ENCODE measurements at regions not wholly inside any gene's neighbourhood (a gene's known extent, or its start where the extent isn't known, plus 50 kb on each side); places are given as distances from the start of the nearest gene placed in this dataset.

DNA sequence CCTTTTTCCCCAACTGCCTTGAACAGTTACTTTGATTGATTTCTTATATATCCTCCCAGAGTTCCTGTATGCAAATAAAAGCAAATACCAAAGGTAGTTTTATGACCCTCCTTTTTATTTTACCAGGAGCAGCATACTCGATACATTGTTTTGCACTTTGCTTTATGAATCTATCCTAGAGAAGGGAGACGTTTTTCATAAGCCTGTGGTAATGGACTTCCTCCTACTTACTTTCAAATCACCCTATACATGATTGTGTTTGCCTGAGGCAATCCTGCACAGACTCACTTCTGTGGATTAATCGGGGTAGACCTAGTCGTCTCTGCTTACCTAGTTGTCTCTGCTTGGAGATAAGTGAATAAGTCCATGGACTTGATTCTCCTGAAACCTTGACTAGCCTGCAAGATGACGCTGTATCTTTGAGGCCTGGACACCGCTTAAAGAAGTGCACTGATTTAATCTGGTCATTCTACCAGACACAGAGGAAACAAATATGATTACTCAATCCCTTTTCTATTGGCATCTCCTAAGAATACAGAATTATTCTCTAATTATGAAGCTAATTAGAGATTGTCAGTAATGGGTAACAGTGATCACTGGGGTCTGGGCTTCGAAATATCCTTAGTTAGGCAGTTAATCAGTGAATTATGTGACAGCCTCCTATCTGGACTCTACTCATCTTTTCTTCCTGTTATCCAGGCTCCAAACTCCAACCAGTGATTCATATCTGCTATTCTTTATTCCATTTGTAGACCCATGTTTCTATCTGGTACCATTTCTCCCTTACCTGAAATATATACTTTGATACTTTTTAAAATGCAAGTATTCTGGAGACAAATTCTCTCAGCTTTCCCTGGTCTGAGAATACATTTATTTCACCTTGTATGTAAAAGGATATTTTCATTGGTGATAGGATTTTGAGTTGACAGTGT, 447.4 kb upstream of the TRIB2 start:
- DNase-seq = no peak
- ChIA-PET CTCF (no interaction called here), POLR2A (ENCODE audit: unreplicated experiment) (no interaction called here)
- Histone ChIP-seq H4K20me1 (ENCODE audit: insufficient read depth) (no peaks in the 10 kb centered on the region), H3K36me3 (ENCODE audit: low read depth) (no peaks in the 10 kb centered on the region), H3K4me3 (no peak overlapping the region), H3K4me1 (replicated peaks; ENCODE audit: insufficient read depth) (no peaks in the 10 kb centered on the region), H3K79me2 (ENCODE audit: low read depth) (no peaks in the 10 kb centered on the region), H3K27me3 (ENCODE audit: insufficient read depth, low read depth) (no peaks in the 10 kb centered on the region), H3F3A (ENCODE audit: insufficient read depth, low read depth) (no peaks in the 10 kb centered on the region), H3K27ac (no peak overlapping the region), H3K4me2 (no peak overlapping the region), H3K9me2 (ENCODE audit: insufficient read depth) (0 out of 2 replicates have a peak, but pooled peaks cover 6% of the 10 kb centered on the region), H3K9me3 (ENCODE audit: insufficient read depth, low read depth) (no peaks in the 10 kb centered on the region), H2AFZ (no peak overlapping the region)
- no peak for TF ChIP-seq EZH2 (IDR thresholded peaks at IDR 0.05; ENCODE audit: low read depth)
- TF ChIP-seq, protein P1, sequence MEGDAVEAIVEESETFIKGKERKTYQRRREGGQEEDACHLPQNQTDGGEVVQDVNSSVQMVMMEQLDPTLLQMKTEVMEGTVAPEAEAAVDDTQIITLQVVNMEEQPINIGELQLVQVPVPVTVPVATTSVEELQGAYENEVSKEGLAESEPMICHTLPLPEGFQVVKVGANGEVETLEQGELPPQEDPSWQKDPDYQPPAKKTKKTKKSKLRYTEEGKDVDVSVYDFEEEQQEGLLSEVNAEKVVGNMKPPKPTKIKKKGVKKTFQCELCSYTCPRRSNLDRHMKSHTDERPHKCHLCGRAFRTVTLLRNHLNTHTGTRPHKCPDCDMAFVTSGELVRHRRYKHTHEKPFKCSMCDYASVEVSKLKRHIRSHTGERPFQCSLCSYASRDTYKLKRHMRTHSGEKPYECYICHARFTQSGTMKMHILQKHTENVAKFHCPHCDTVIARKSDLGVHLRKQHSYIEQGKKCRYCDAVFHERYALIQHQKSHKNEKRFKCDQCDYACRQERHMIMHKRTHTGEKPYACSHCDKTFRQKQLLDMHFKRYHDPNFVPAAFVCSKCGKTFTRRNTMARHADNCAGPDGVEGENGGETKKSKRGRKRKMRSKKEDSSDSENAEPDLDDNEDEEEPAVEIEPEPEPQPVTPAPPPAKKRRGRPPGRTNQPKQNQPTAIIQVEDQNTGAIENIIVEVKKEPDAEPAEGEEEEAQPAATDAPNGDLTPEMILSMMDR (conservative IDR thresholded peaks at IDR 0.05) = no peak
- no TSS peak for BruUV-seq (replicated peaks)
- intact Hi-C loops (cut with micrococcal nuclease; ENCODE audit: unreplicated experiment) = no loop called here

DNA sequence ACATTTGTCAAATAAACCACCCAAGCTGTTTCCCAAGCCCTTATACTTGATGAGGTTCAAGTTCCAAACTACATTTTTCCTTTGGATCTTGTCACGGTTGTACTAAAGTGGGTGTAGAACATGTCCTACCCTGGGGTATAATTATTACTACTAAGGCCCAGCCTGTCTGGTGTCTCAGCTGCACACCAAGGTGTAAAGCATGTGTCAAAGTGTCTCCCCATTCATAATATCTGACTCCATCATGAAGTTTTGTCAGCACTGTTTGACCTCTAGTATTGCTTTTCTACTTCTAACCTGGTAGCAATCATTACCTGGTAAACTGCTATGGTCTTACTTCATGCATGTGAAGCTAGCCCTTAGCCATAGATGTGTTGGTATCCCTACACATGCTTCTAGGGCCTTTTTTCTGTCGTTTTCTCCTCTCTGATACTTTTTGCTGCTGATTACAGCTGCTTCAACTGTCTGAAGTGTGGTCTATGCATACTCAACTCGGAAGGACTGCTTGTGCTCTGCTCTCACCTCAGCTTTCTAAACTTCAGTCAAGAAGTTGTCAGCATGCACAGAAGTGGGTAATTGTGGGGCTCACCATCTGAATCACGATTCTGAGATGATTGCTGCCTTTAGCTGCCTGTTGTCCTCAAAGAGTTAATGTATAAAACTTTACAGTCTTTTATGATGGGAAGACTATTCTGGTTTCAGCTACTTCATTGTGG, 445.7 kb upstream of the TRIB2 start:
- POLR2A ChIA-PET (ENCODE audit: unreplicated experiment) = interaction anchor here (0.6 kb wide), 1 partner anchor 446 kb away, joined by 4 read pairs; the partner anchor contains the start of gene TRIB2
- BruUV-seq (replicated peaks) = no TSS peak
- H3K27ac ChIP-seq = no peak overlapping the region
- no peaks in the 10 kb centered on the region for H3F3A ChIP-seq (ENCODE audit: insufficient read depth, low read depth)
- no peaks in the 10 kb centered on the region for H3K4me1 ChIP-seq (replicated peaks; ENCODE audit: insufficient read depth)
- TF ChIP-seq, protein P1 (conservative IDR thresholded peaks at IDR 0.05) = no peak
- no peak for TF ChIP-seq EZH2 (IDR thresholded peaks at IDR 0.05; ENCODE audit: low read depth)
- 0 out of 2 replicates have a peak, but pooled peaks cover 6% of the 10 kb centered on the region for H3K9me2 ChIP-seq (ENCODE audit: insufficient read depth)
- no peaks in the 10 kb centered on the region for H3K36me3 ChIP-seq (ENCODE audit: low read depth)
- no peaks in the 10 kb centered on the region for H3K27me3 ChIP-seq (ENCODE audit: insufficient read depth, low read depth)
- intact Hi-C loops (cut with micrococcal nuclease; ENCODE audit: unreplicated experiment) = no loop called here
- DNase-seq = no peak
- no peak overlapping the region for H3K4me3 ChIP-seq
- no peak overlapping the region for H2AFZ ChIP-seq
- H4K20me1 ChIP-seq (ENCODE audit: insufficient read depth) = no peaks in the 10 kb centered on the region
- no peaks in the 10 kb centered on the region for H3K79me2 ChIP-seq (ENCODE audit: low read depth)
- CTCF ChIA-PET = interaction anchor here (0.6 kb wide), 1 partner anchor 607 kb away, joined by 3 read pairs; no protein-coding TSS in a partner anchor
- 0 out of 2 replicates have a peak, but pooled peaks cover 5% of the 10 kb centered on the region for H3K9me3 ChIP-seq (ENCODE audit: insufficient read depth, low read depth)
- H3K4me2 ChIP-seq = no peak overlapping the region

DNA sequence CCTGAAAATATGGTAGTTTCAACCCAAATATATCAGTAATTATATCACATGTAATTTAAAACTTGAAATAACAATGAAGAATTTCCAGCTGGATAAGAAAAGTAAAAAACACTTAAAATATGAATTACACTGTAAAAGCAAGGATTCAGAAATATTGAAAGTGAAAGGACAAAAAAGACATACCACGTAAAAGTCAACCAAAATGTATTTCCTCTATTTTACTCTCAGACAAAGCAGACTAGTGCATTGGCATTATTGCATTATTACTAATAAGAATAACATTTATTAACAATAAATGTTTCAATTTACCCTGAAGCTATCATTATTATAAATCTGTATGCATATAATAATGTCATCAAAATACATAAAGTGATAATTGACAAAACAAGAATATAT, 445.1 kb upstream of the TRIB2 start:
- CTCF ChIA-PET = interaction anchor here (0.6 kb wide), 1 partner anchor 606 kb away, joined by 3 read pairs; no protein-coding TSS in a partner anchor

More for the DNA sequence above, 445.1 kb upstream of the TRIB2 start:
- DNase-seq = no peak
- H4K20me1 ChIP-seq (ENCODE audit: insufficient read depth) = no peaks in the 10 kb centered on the region
- no peaks in the 10 kb centered on the region for H3K36me3 ChIP-seq (ENCODE audit: low read depth)
- POLR2A ChIA-PET (ENCODE audit: unreplicated experiment) = interaction anchor here (0.6 kb wide), 1 partner anchor 445 kb away, joined by 4 read pairs; the partner anchor contains the start of gene TRIB2
- no peak overlapping the region for H2AFZ ChIP-seq
- H3K27ac ChIP-seq = no peak overlapping the region
- no peak overlapping the region for H3K4me2 ChIP-seq
- 0 out of 2 replicates have a peak, but pooled peaks cover 5% of the 10 kb centered on the region for H3K9me3 ChIP-seq (ENCODE audit: insufficient read depth, low read depth)
- H3K4me1 ChIP-seq (replicated peaks; ENCODE audit: insufficient read depth) = no peaks in the 10 kb centered on the region
- 0 out of 2 replicates have a peak, but pooled peaks cover 6% of the 10 kb centered on the region for H3K9me2 ChIP-seq (ENCODE audit: insufficient read depth)
- BruUV-seq (replicated peaks) = no TSS peak
- H3K79me2 ChIP-seq (ENCODE audit: low read depth) = no peaks in the 10 kb centered on the region
- intact Hi-C loops (cut with micrococcal nuclease; ENCODE audit: unreplicated experiment) = no loop called here
- H3K4me3 ChIP-seq = no peak overlapping the region
- H3F3A ChIP-seq (ENCODE audit: insufficient read depth, low read depth) = no peaks in the 10 kb centered on the region
- no peaks in the 10 kb centered on the region for H3K27me3 ChIP-seq (ENCODE audit: insufficient read depth, low read depth)
- TF ChIP-seq, protein P1 (conservative IDR thresholded peaks at IDR 0.05) = no peak
- TF ChIP-seq EZH2 (IDR thresholded peaks at IDR 0.05; ENCODE audit: low read depth) = no peak
